HEK293 (cell line): ENCODE measurements at regions not wholly inside any gene's neighbourhood (a gene's known extent, or its start where the extent isn't known, plus 50 kb on each side); places are given as distances from the start of the nearest gene placed in this dataset.

ENCODE experiments used
- CTCF ChIP-seq: fragments of 450-650 bp; formaldehyde crosslinking; IDR thresholded peaks from 2 replicates; pipeline ENCODE4 v1.5.1; 2016; ENCODE audit warnings: missing biosample characterization, missing genetic modification characterization
- PATZ1 ChIP-seq: fragments of 450-650 bp; formaldehyde crosslinking; IDR thresholded peaks from 2 replicates; pipeline ENCODE4 v1.5.1; 2016; ENCODE audit warnings: missing biosample characterization, missing genetic modification characterization
- REST ChIP-seq: fragments of 450-650 bp; formaldehyde crosslinking; IDR thresholded peaks from 2 replicates; pipeline ENCODE4 v1.5.1; 2016; ENCODE audit warnings: missing biosample characterization, missing genetic modification characterization
- SALL2 ChIP-seq: fragments of 450-650 bp; formaldehyde crosslinking; IDR thresholded peaks from 2 replicates; pipeline ENCODE4 v1.5.0; 2017; ENCODE audit warnings: missing biosample characterization, mild to moderate bottlenecking, missing genetic modification characterization, borderline replicate concordance
- ZNF138 ChIP-seq: fragments of 450-650 bp; formaldehyde crosslinking; IDR thresholded peaks from 2 replicates; pipeline ENCODE4 v1.5.1; 2016; ENCODE audit warnings: missing biosample characterization, missing genetic modification characterization, borderline replicate concordance
- ZNF571 ChIP-seq: fragments of 450-650 bp; formaldehyde crosslinking; IDR thresholded peaks from 2 replicates; pipeline ENCODE4 v1.5.0; 2017; ENCODE audit warnings: missing biosample characterization, missing genetic modification characterization
- TF ChIP-seq, protein P1 (sequence below): fragments of 450-650 bp; formaldehyde crosslinking; IDR thresholded peaks from 2 replicates; pipeline ENCODE4 v1.5.1; 2016; ENCODE audit warnings: missing biosample characterization, missing genetic modification characterization
- TF ChIP-seq, protein P2 (sequence below): fragments of 450-650 bp; formaldehyde crosslinking; conservative IDR thresholded peaks from 2 replicates; pipeline ENCODE4 v1.5.1; 2016; ENCODE audit warnings: low read depth, missing biosample characterization, missing genetic modification characterization
- TF ChIP-seq, protein P3 (sequence below): sonication (generic); formaldehyde crosslinking; IDR thresholded peaks from 2 replicates; pipeline ENCODE4 v1.8.1; 2022; ENCODE audit warnings: mild to moderate bottlenecking, moderate library complexity, missing genetic modification reagents

GRCh38 chr14:100396266-100396795, 73.2 kb downstream of the SLC25A47 start:
- TF ChIP-seq SALL2 (tag by site-specific recombination), result no peak
- no peak for TF ChIP-seq PATZ1 (tag by site-specific recombination)
- TF ChIP-seq, protein P1, sequence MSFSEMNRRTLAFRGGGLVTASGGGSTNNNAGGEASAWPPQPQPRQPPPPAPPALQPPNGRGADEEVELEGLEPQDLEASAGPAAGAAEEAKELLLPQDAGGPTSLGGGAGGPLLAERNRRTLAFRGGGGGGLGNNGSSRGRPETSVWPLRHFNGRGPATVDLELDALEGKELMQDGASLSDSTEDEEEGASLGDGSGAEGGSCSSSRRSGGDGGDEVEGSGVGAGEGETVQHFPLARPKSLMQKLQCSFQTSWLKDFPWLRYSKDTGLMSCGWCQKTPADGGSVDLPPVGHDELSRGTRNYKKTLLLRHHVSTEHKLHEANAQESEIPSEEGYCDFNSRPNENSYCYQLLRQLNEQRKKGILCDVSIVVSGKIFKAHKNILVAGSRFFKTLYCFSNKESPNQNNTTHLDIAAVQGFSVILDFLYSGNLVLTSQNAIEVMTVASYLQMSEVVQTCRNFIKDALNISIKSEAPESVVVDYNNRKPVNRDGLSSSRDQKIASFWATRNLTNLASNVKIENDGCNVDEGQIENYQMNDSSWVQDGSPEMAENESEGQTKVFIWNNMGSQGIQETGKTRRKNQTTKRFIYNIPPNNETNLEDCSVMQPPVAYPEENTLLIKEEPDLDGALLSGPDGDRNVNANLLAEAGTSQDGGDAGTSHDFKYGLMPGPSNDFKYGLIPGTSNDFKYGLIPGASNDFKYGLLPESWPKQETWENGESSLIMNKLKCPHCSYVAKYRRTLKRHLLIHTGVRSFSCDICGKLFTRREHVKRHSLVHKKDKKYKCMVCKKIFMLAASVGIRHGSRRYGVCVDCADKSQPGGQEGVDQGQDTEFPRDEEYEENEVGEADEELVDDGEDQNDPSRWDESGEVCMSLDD (tag by site-specific recombination), result no peak
- TF ChIP-seq CTCF (tag by site-specific recombination), result no peak
- TF ChIP-seq, protein P2, sequence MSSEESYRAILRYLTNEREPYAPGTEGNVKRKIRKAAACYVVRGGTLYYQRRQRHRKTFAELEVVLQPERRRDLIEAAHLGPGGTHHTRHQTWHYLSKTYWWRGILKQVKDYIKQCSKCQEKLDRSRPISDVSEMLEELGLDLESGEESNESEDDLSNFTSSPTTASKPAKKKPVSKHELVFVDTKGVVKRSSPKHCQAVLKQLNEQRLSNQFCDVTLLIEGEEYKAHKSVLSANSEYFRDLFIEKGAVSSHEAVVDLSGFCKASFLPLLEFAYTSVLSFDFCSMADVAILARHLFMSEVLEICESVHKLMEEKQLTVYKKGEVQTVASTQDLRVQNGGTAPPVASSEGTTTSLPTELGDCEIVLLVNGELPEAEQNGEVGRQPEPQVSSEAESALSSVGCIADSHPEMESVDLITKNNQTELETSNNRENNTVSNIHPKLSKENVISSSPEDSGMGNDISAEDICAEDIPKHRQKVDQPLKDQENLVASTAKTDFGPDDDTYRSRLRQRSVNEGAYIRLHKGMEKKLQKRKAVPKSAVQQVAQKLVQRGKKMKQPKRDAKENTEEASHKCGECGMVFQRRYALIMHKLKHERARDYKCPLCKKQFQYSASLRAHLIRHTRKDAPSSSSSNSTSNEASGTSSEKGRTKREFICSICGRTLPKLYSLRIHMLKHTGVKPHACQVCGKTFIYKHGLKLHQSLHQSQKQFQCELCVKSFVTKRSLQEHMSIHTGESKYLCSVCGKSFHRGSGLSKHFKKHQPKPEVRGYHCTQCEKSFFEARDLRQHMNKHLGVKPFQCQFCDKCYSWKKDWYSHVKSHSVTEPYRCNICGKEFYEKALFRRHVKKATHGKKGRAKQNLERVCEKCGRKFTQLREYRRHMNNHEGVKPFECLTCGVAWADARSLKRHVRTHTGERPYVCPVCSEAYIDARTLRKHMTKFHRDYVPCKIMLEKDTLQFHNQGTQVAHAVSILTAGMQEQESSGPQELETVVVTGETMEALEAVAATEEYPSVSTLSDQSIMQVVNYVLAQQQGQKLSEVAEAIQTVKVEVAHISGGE (tag by site-specific recombination), result no peak
- TF ChIP-seq ZNF138 (tag by site-specific recombination), result no peak
- TF ChIP-seq, protein P3, sequence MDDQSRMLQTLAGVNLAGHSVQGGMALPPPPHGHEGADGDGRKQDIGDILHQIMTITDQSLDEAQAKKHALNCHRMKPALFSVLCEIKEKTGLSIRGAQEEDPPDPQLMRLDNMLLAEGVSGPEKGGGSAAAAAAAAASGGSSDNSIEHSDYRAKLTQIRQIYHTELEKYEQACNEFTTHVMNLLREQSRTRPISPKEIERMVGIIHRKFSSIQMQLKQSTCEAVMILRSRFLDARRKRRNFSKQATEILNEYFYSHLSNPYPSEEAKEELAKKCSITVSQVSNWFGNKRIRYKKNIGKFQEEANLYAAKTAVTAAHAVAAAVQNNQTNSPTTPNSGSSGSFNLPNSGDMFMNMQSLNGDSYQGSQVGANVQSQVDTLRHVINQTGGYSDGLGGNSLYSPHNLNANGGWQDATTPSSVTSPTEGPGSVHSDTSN, result no peak
- TF ChIP-seq REST (tag by site-specific recombination), result no peak
- TF ChIP-seq ZNF571 (tag by site-specific recombination), result no peak
